Vagina (tissue), 2 donors: ENCODE measurements at regions not wholly inside any gene's neighbourhood (a gene's known extent, or its start where the extent isn't known, plus 50 kb on each side); places are given as distances from the start of the nearest gene placed in this dataset.

Experiments used
- DNase-seq, 2 donors: peaks; one replicate each; pipeline ENCODE4 v3.0.0-alpha.2; 2017; ENCODE audit errors: extremely low spot score in 2 of 2
- H3K27ac ChIP-seq: fragments of 200-600 bp; sonication (generic); one replicate; pipeline ENCODE4 v1.5.1; 2019
- H3K27me3 ChIP-seq: fragments of 200-600 bp; sonication (generic); one replicate; pipeline ENCODE4 v1.5.1; 2019
- H3K36me3 ChIP-seq, 2 donors: fragments of 200-600 bp; sonication (generic); one replicate each; pipeline ENCODE4 v1.5.1; 2017 to 2019
- H3K4me1 ChIP-seq: fragments of 200-600 bp; sonication (generic); one replicate; pipeline ENCODE4 v1.5.1; 2019
- H3K4me3 ChIP-seq, 2 donors: fragments of 200-600 bp; sonication (generic); 1 replicate in 1 of 2; 2 replicates in 1 of 2; pipeline ENCODE4 v1.5.1; 2016 to 2019
- H3K9me3 ChIP-seq: fragments of 200-600 bp; sonication (generic); one replicate; pipeline ENCODE4 v1.5.1; 2019
- POLR2A ChIP-seq, 2 donors: fragments of 450-650 bp; IDR thresholded peaks; one replicate each; pipeline ENCODE4 v1.6.1; 2017; ENCODE audit warnings: antibody characterized with exemption in 2 of 2, mild to moderate bottlenecking in 2 of 2, moderate library complexity in 2 of 2
- POLR2AphosphoS5 ChIP-seq, 2 donors: sonication (generic); formaldehyde crosslinking; IDR thresholded peaks; one replicate each; pipeline ENCODE4 v1.9.0; 2017; ENCODE audit warnings: antibody characterized with exemption in 2 of 2, mild to moderate bottlenecking in 2 of 2, low read depth in 1 of 2; ENCODE audit not compliant: insufficient read depth in 1 of 2
- intact Hi-C: fragments of 100-400 bp; cut with DNase I; formaldehyde crosslinking; loops from one replicate; pipeline ENCODE4 v1.15.1; 2023
- TF ChIP-seq, protein P1 (sequence below), 3 experiments: fragments of 450-650 bp in 2 of 3; fragments of 200-600 bp in 1 of 3; sonication (generic) in 1 of 3; IDR thresholded peaks; one replicate each; pipeline ENCODE4 v1.5.1; 2017 to 2019; ENCODE audit warnings: antibody characterized with exemption in 3 of 3, mild to moderate bottlenecking in 2 of 3, moderate library complexity in 2 of 3

- no peak for DNase-seq
- Histone ChIP-seq H3K27ac (no peak overlapping the region), H3K36me3 (no peaks in the 10 kb centered on the region), H3K27me3 (no peaks in the 10 kb centered on the region), H3K9me3 (no peaks in the 10 kb centered on the region), H3K4me3 (no peak overlapping the region), H3K4me1 (no peaks in the 10 kb centered on the region)
- intact Hi-C loops, result no loop called here
- TF ChIP-seq, protein P1, sequence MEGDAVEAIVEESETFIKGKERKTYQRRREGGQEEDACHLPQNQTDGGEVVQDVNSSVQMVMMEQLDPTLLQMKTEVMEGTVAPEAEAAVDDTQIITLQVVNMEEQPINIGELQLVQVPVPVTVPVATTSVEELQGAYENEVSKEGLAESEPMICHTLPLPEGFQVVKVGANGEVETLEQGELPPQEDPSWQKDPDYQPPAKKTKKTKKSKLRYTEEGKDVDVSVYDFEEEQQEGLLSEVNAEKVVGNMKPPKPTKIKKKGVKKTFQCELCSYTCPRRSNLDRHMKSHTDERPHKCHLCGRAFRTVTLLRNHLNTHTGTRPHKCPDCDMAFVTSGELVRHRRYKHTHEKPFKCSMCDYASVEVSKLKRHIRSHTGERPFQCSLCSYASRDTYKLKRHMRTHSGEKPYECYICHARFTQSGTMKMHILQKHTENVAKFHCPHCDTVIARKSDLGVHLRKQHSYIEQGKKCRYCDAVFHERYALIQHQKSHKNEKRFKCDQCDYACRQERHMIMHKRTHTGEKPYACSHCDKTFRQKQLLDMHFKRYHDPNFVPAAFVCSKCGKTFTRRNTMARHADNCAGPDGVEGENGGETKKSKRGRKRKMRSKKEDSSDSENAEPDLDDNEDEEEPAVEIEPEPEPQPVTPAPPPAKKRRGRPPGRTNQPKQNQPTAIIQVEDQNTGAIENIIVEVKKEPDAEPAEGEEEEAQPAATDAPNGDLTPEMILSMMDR (IDR thresholded peaks at IDR 0.05), result no peak
- TF ChIP-seq POLR2AphosphoS5 (IDR thresholded peaks at IDR 0.05; ENCODE audit: insufficient read depth in 1 of 2, low read depth in 1 of 2), result no peak
These were observed 87.1 kb upstream of the RPS6KA2 start for GRCh38 chr6:166714187-166714510.

DNA sequence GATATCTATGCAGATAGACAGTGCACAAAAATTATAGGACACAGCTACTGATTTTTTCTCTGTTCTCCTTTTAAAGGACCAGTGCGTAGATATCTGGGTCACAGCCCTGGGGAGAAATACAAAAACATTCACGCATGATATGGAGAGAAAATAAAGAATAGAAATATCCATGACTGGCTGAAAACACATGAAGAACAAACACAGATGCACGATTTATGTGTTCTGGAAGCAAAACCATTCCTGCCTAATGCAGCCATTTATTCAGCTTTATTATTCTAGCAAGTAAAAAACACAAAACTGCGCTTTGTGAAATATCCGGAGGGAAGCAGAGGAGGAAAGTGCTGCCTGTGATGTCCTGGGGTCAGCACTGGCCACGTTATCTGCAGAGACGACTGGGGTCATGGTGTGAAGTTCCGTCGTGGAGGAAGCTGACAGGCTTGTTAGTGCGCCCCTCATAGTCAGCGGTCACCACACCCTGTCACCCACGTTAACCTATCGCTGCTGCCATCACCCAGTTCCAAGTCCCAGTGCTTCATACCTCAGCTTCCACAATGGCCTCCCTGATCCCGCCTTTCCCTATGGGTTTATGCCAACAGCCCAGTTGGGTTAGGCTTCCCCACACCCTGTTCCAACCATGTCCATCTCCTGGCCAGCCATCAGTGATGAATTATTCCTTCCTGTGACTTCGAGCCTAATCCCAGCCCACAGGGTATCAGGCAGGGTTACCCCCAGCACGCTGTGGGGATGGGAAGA is 86.6 kb upstream of the RPS6KA2 start:
- intact Hi-C loops, result no loop called here
- Histone ChIP-seq H3K36me3 (no peaks in the 10 kb centered on the region), H3K27ac (no peak overlapping the region), H3K9me3 (no peaks in the 10 kb centered on the region), H3K4me3 (no peak overlapping the region), H3K4me1 (no peaks in the 10 kb centered on the region), H3K27me3 (no peaks in the 10 kb centered on the region)
- TF ChIP-seq POLR2AphosphoS5 (IDR thresholded peaks at IDR 0.05; ENCODE audit: insufficient read depth in 1 of 2, low read depth in 1 of 2), result no peak
- TF ChIP-seq POLR2A (IDR thresholded peaks at IDR 0.05), result no peak
- TF ChIP-seq, protein P1 (IDR thresholded peaks at IDR 0.05), result no peak
- peak in 1 of 2 donors; percentile 70 for DNase-seq

- Histone ChIP-seq H3K36me3 (no peaks in the 10 kb centered on the region), H3K9me3 (no peaks in the 10 kb centered on the region), H3K4me3 (no peak overlapping the region), H3K4me1 (no peaks in the 10 kb centered on the region), H3K27me3 (no peaks in the 10 kb centered on the region), H3K27ac (no peak overlapping the region)
- peak in 1 of 2 donors; percentile 64 for DNase-seq
- intact Hi-C loops, result no loop called here
- TF ChIP-seq, protein P1 (IDR thresholded peaks at IDR 0.05), result no peak
- TF ChIP-seq POLR2AphosphoS5 (IDR thresholded peaks at IDR 0.05; ENCODE audit: insufficient read depth in 1 of 2, low read depth in 1 of 2) (no peak), POLR2A (IDR thresholded peaks at IDR 0.05) (no peak)
These were observed 85.5 kb upstream of the RPS6KA2 start for GRCh38 chr6:166712286-166713228.

DNA sequence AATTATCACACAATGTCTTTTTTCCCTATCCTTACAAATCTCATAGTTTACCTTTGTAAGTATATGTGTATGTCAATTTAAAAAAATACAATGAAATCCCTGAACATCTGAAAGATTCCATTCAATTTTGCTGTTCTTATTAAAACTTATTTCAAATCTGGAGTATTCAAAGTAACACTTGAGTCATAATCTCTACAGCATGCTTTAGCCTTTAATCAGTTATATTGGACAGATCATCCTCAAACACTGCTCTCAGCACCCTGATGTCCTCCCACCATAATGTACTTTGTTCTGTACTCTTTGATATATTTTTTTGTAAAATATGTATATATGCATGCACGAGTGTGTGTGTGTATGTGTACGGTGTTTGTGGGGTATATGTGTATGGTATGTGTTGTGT is 83.0 kb upstream of the RPS6KA2 start:
- intact Hi-C loops, result no loop called here
- TF ChIP-seq POLR2AphosphoS5 (IDR thresholded peaks at IDR 0.05; ENCODE audit: insufficient read depth in 1 of 2, low read depth in 1 of 2) (no peak), POLR2A (IDR thresholded peaks at IDR 0.05) (no peak)
- TF ChIP-seq, protein P1 (IDR thresholded peaks at IDR 0.05), result no peak
- Histone ChIP-seq H3K4me1 (no peaks in the 10 kb centered on the region), H3K9me3 (no peaks in the 10 kb centered on the region), H3K27me3 (no peaks in the 10 kb centered on the region), H3K36me3 (no peaks in the 10 kb centered on the region), H3K27ac (no peak overlapping the region), H3K4me3 (no peak overlapping the region)
- DNase-seq, result no peak

DNA sequence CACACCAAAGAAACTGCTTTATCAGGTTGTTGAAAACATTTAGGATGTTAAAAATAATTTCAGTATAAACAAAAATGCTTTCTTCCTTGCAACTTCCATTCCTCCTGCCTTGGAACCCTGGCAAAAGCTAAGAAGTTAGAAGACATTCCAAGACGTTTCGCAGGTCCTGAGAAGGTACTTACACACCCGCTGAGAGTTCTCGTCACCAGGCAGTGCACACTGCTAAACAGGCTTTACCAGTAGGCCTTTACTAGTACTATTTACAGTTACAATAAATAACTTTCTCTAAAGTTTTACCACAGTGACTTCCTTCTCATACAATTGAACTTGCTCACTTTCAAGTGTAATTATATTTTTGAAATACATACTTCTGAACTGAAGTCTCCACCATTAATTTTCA is 81.4 kb upstream of the RPS6KA2 start:
- H3K27me3 ChIP-seq, result no peaks in the 10 kb centered on the region
- no peaks in the 10 kb centered on the region for H3K4me1 ChIP-seq
- no peaks in the 10 kb centered on the region for H3K9me3 ChIP-seq
- no peak overlapping the region for H3K4me3 ChIP-seq
- intact Hi-C loops, result no loop called here
- no peaks in the 10 kb centered on the region for H3K36me3 ChIP-seq
- no peak overlapping the region for H3K27ac ChIP-seq
- TF ChIP-seq, protein P1 (IDR thresholded peaks at IDR 0.05), result no peak
- TF ChIP-seq POLR2AphosphoS5 (IDR thresholded peaks at IDR 0.05; ENCODE audit: insufficient read depth in 1 of 2, low read depth in 1 of 2), result no peak
- no peak for DNase-seq
